GM12878 (cell line): ENCODE measurements at regions not wholly inside any gene's neighbourhood (a gene's known extent, or its start where the extent isn't known, plus 50 kb on each side); places are given as distances from the start of the nearest gene placed in this dataset.

ENCODE experiments used
- RB1 ChIP-seq: fragments of 450-650 bp; formaldehyde crosslinking; IDR thresholded peaks from 2 replicates; pipeline ENCODE4 v1.6.1; 2017; ENCODE audit warnings: mild to moderate bottlenecking, borderline replicate concordance
- ZBTB40 ChIP-seq: fragments of 450-650 bp; IDR thresholded peaks from 2 replicates; pipeline ENCODE4 v1.6.1; 2016; ENCODE audit warnings: mild to moderate bottlenecking, moderate library complexity, borderline replicate concordance

DNA sequence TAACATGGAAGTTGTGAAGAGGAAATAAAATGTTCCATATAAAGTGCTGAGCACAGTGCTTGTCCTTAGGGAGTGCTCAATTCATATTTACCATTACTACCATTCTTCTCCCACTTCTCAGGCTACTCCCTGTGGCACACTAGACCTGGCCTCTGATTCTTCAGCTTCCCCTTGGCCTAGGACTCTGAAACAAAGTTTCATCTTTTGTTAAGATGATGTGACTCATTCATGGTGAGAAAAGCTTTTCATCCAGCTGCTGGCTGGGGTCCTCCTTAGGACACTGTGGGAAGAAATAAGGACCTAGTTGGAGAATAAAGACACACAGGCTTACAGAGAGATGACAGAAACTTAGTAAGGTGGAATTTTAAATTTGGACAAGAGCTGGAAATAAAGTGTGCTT, 314.8 kb downstream of the CDC5L start:
- TF ChIP-seq RB1 (no peak), ZBTB40 (no peak)
